HepG2 (cell line): ENCODE measurements at regions not wholly inside any gene's neighbourhood (a gene's known extent, or its start where the extent isn't known, plus 50 kb on each side); places are given as distances from the start of the nearest gene placed in this dataset.

ENCODE experiments used
- ATAC-seq: fragments of 200-7000 bp; cut with Tn5 transposase; 3 replicates; pipeline ENCODE4 v1.9.1; 2020; ENCODE audit warnings: mild to moderate bottlenecking, moderate library complexity
- BruUV-seq: library from RNA; stranded (reverse); fragments of 400-500 nt; replicated peaks from 2 replicates; lab custom pipeline; 2021; lab: Mats Ljungman, UMichigan
- CTCF ChIA-PET: fragments of 300-600 bp; formaldehyde crosslinking; extraction: SDS; loops from one replicate; lab custom pipeline; 2021; ENCODE audit warnings: low total read pairs, inconsistent platforms, low intra/inter-chr PET ratio; lab: Yijun Ruan, JAX
- POLR2A ChIA-PET: fragments of 350-600 bp; sonication (Branson Sonifier 250); formaldehyde crosslinking; loops from one replicate; lab custom pipeline; 2020; ENCODE audit warnings: antibody characterized with exemption, inconsistent platforms; lab: Yijun Ruan, JAX
- DNase-seq: peaks from one replicate; pipeline ENCODE4 v3.0.0-alpha.2; 2015; ENCODE audit warnings: low spot score
- FAIRE-seq: peaks from 3 replicates; lab custom pipeline; 2011; peaks lifted over from hg19 to GRCh38; lab: Jason Lieb, UNC
- H2AFZ ChIP-seq: one replicate; pipeline ENCODE4 v1.6.1; 2011; ENCODE audit warnings: low read length, inconsistent platforms
- H3K27ac ChIP-seq: fragments of 300-600 bp; 3 replicates; pipeline ENCODE4 v1.8.0; 2011; ENCODE audit warnings: mixed run types, mild to moderate bottlenecking, mixed read lengths, low read length, inconsistent platforms; ENCODE audit not compliant: insufficient read depth; ENCODE audit errors: extremely low read length
- H3K27me3 ChIP-seq, 2 experiments: fragments of 200-600 bp in 1 of 2; 2 replicates in 1 of 2; 3 replicates in 1 of 2; pipeline versions ENCODE4 v1.6.0 to v1.8.0; 2011; ENCODE audit warnings: low read length in 2 of 2, mild to moderate bottlenecking in 2 of 2, moderate library complexity in 2 of 2, inconsistent platforms in 1 of 2; ENCODE audit not compliant: insufficient read depth in 2 of 2, control insufficient read depth in 1 of 2
- H3K36me3 ChIP-seq, 2 experiments: fragments of 200-600 bp in 1 of 2; replicated peaks in 1 of 2; 2 replicates in 1 of 2; 3 replicates in 1 of 2; pipeline versions ENCODE4 v1.5.1 to v1.8.0; 2011; ENCODE audit warnings: low read length in 2 of 2, inconsistent platforms in 1 of 2; ENCODE audit not compliant: insufficient read depth in 2 of 2, control insufficient read depth in 1 of 2
- H3K4me1 ChIP-seq: 2 replicates; pipeline ENCODE4 v1.5.1; 2012; ENCODE audit warnings: low read length, inconsistent platforms; ENCODE audit not compliant: insufficient read depth
- H3K4me2 ChIP-seq: 2 replicates; pipeline ENCODE4 v1.6.0; 2011; ENCODE audit warnings: low read depth, low read length, inconsistent platforms
- H3K4me3 ChIP-seq, 3 experiments: fragments of 200-600 bp in 1 of 3; sonication (generic), shearing (Covaris generic) in 1 of 3; replicated peaks in 1 of 3; 2 replicates each; pipeline ENCODE4 v1.5.1; 2011 to 2016; ENCODE audit warnings: low read length in 3 of 3, inconsistent platforms in 2 of 3, low read depth in 2 of 3, mild to moderate bottlenecking in 2 of 3, control low read depth in 1 of 3, mixed read lengths in 1 of 3; ENCODE audit not compliant: insufficient read depth in 1 of 3
- H3K79me2 ChIP-seq: one replicate; pipeline ENCODE4 v1.6.1; 2011; ENCODE audit warnings: low read length, inconsistent platforms; ENCODE audit not compliant: insufficient read depth
- H3K9ac ChIP-seq: 2 replicates; pipeline ENCODE4 v1.6.0; 2011; ENCODE audit warnings: mild to moderate bottlenecking, low read depth, low read length, inconsistent platforms; ENCODE audit not compliant: insufficient read depth
- H3K9me3 ChIP-seq: 2 replicates; pipeline ENCODE4 v1.5.1; 2012; ENCODE audit warnings: mild to moderate bottlenecking, low read length
- H4K20me1 ChIP-seq: 2 replicates; pipeline ENCODE4 v1.6.0; 2011; ENCODE audit warnings: inconsistent platforms, mild to moderate bottlenecking, low read length, moderate library complexity; ENCODE audit not compliant: insufficient read depth
- CSRNP1 ChIP-seq: sonication (generic); formaldehyde crosslinking; IDR thresholded peaks from 2 replicates; pipeline ENCODE4 v1.8.1; 2023; ENCODE audit warnings: mild to moderate bottlenecking, missing genetic modification reagents
- HNRNPK ChIP-seq: fragments of 200-400 bp; formaldehyde crosslinking; IDR thresholded peaks from 2 replicates; pipeline ENCODE4 v1.6.1; 2018; ENCODE audit warnings: low read length, low read depth, moderate library complexity, mild to moderate bottlenecking; ENCODE audit not compliant: poor library complexity, severe bottlenecking
- MNT ChIP-seq: fragments of 450-650 bp; IDR thresholded peaks from 2 replicates; pipeline ENCODE4 v1.6.1; 2016
- NFRKB ChIP-seq: fragments of 450-650 bp; IDR thresholded peaks from 2 replicates; pipeline ENCODE4 v1.6.1; 2017
- NFYB ChIP-seq: sonication (generic); formaldehyde crosslinking; IDR thresholded peaks from 2 replicates; pipeline ENCODE4 v1.4.0; 2020; ENCODE audit warnings: missing genetic modification reagents
- ZMYM4 ChIP-seq: sonication (generic); formaldehyde crosslinking; IDR thresholded peaks from 2 replicates; pipeline ENCODE4 v1.8.1; 2023; ENCODE audit warnings: mild to moderate bottlenecking, missing genetic modification reagents
- in situ Hi-C: cut with HindIII; loops from 2 replicates; pipeline ENCODE4 v1.10.0; 2017; ENCODE audit warnings: low pct_unique_long_range_greater_than_20kb; ENCODE audit not compliant: extremely low pct_ligation_motif_present
- intact Hi-C: fragments of 100-400 bp; cut with micrococcal nuclease; formaldehyde crosslinking; loops from one replicate; pipeline ENCODE4 v1.10.0; 2022; ENCODE audit not compliant: unreplicated experiment

GRCh38 chr1:244941121-244941520 lies 76.8 kb upstream of the HNRNPU start (continued):
- TF ChIP-seq CSRNP1 (CRISPR knock-in tag) (no peak), NFRKB (no peak), ZMYM4 (CRISPR knock-in tag) (no peak), MNT (no peak)

- Histone ChIP-seq H3K4me1 (no peaks in the 10 kb centered on the region), H3K4me3 (no peak overlapping the region), H3K27me3 (no peaks in the 10 kb centered on the region), H3K27ac (no peak overlapping the region), H3K36me3 (no peaks in the 10 kb centered on the region), H3K9me3 (no peaks in the 10 kb centered on the region), H3K9ac (no peak overlapping the region), H3K79me2 (no peaks in the 10 kb centered on the region), H4K20me1 (no peaks in the 10 kb centered on the region), H3K4me2 (no peak overlapping the region)
- ChIA-PET CTCF (no interaction called here), POLR2A (no interaction called here)
- in situ Hi-C loops (no loop called here), intact Hi-C loops (no loop called here)
- ATAC-seq = no peak
- TF ChIP-seq HNRNPK (peak; percentile 85), NFYB (CRISPR knock-in tag) (no peak)
- TF ChIP-seq, all 625 proteins: peak for 1
- FAIRE-seq = no peak
- DNase-seq = no peak
- no TSS peak for BruUV-seq
- no peak overlapping the region for H2AFZ ChIP-seq
Observed at GRCh38 chr1:244937099-244937498, 72.8 kb upstream of the HNRNPU start.
